Natural killer cell (primary cell): ENCODE measurements at regions not wholly inside any gene's neighbourhood (a gene's known extent, or its start where the extent isn't known, plus 50 kb on each side); places are given as distances from the start of the nearest gene placed in this dataset.

Source experiments
- ATAC-seq, 3 donors: fragments of 150-1000 bp in 2 of 3; fragments of 200-7000 bp in 1 of 3; cut with Tn5 transposase; 1 replicate in 1 of 3; 2 replicates in 2 of 3; pipeline ENCODE4 v1.10.0; 2021; ENCODE audit warnings: mild to moderate bottlenecking in 2 of 3, moderate library complexity in 2 of 3
- DNase-seq, 2 donors: peaks; one replicate each; pipeline versions ENCODE4 v3.0.0 to v3.0.0-alpha.2; 2013 to 2021; ENCODE audit warnings: mixed read lengths in 1 of 2
- H3K27ac ChIP-seq: one replicate; pipeline ENCODE4 v1.5.1; 2013; ENCODE audit warnings: mild to moderate bottlenecking, low read length
- H3K27me3 ChIP-seq: one replicate; pipeline ENCODE4 v1.6.1; 2013; ENCODE audit warnings: low read length; ENCODE audit not compliant: control insufficient read depth, insufficient read depth
- H3K36me3 ChIP-seq: one replicate; pipeline ENCODE4 v1.6.1; 2013; ENCODE audit warnings: low read length; ENCODE audit not compliant: control insufficient read depth, insufficient read depth
- H3K4me1 ChIP-seq: one replicate; pipeline ENCODE4 v1.6.1; 2013; ENCODE audit warnings: low read length; ENCODE audit not compliant: control insufficient read depth, insufficient read depth
- H3K4me3 ChIP-seq: one replicate; pipeline ENCODE4 v1.5.1; 2013; ENCODE audit warnings: low read length
- H3K9me3 ChIP-seq: one replicate; pipeline ENCODE4 v1.6.1; 2013; ENCODE audit warnings: low read length; ENCODE audit not compliant: control insufficient read depth, insufficient read depth
- H3K27ac Mint-ChIP-seq, 2 donors: one replicate each; pipeline ENCODE4 v1.8.0; 2022; ENCODE audit warnings: mild to moderate bottlenecking in 2 of 2, mixed read lengths in 2 of 2, moderate library complexity in 1 of 2
- H3K27me3 Mint-ChIP-seq, 2 donors: one replicate each; pipeline ENCODE4 v1.8.0; 2022; ENCODE audit warnings: low read depth in 2 of 2, mixed read lengths in 2 of 2
- H3K36me3 Mint-ChIP-seq: one replicate; pipeline ENCODE4 v1.8.0; 2022; ENCODE audit warnings: mixed read lengths
- H3K4me1 Mint-ChIP-seq, 2 donors: one replicate each; pipeline ENCODE4 v1.8.0; 2022; ENCODE audit warnings: mixed read lengths in 2 of 2
- H3K4me3 Mint-ChIP-seq: one replicate; pipeline ENCODE4 v1.8.0; 2022; ENCODE audit warnings: mild to moderate bottlenecking, moderate library complexity, mixed read lengths
- H3K9me3 Mint-ChIP-seq, 2 donors: one replicate each; pipeline ENCODE4 v1.8.0; 2022; ENCODE audit warnings: mixed read lengths in 2 of 2
- CTCF ChIP-seq: fragments of 200-600 bp; IDR thresholded peaks from one replicate; pipeline ENCODE4 v1.8.0; 2022; ENCODE audit warnings: antibody characterized with exemption
- WGBS: methylation state at CpG from one replicate; pipeline ENCODE4 v1.1.7; 2013; ENCODE audit warnings: missing lambda C conversion rate; ENCODE audit not compliant: insufficient coverage; 5-methylcytosine and 5-hydroxymethylcytosine counted together
- intact Hi-C: fragments of 100-400 bp; cut with micrococcal nuclease; formaldehyde crosslinking; loops from one replicate; pipeline ENCODE4 v1.14.2; 2022

- Histone ChIP-seq H3K9me3 (no peaks in the 10 kb centered on the region), H3K27me3 (no peaks in the 10 kb centered on the region), H3K4me1 (no peaks in the 10 kb centered on the region), H3K4me3 (no peak overlapping the region), H3K27ac (no peak overlapping the region), H3K36me3 (no peaks in the 10 kb centered on the region)
- H3K9me3 Mint-ChIP-seq: peaks cover 6 to 10% of the 10 kb centered on the region in 2 donors
- H3K4me1 Mint-ChIP-seq: no peaks in the 10 kb centered on the region
- intact Hi-C loops: no loop called here
- TF ChIP-seq CTCF: no peak
- no peaks in the 10 kb centered on the region for H3K27me3 Mint-ChIP-seq
- no peaks in the 10 kb centered on the region for H3K36me3 Mint-ChIP-seq
- WGBS: 75% methylated on average over 2 of the region's 2 CpGs
- no peak overlapping the region for H3K27ac Mint-ChIP-seq
- DNase-seq (no peak), ATAC-seq (no peak)
- no peak overlapping the region for H3K4me3 Mint-ChIP-seq
These were observed 990.9 kb downstream of the PLOD2 start for GRCh38 chr3:145170121-145170520.

GRCh38 chr3:145175626-145176025 lies 985.4 kb downstream of the PLOD2 start:
- DNase-seq: no peak
- no peak overlapping the region for H3K4me3 Mint-ChIP-seq
- TF ChIP-seq CTCF: no peak
- peaks cover 10 to 17% of the 10 kb centered on the region in 2 donors for H3K9me3 Mint-ChIP-seq
- ATAC-seq: no peak
- WGBS: 49% methylated on average over 2 of the region's 3 CpGs
- intact Hi-C loops: no loop called here
- no peak overlapping the region for H3K27ac ChIP-seq
- H3K4me1 ChIP-seq: no peaks in the 10 kb centered on the region
- H3K27me3 Mint-ChIP-seq: no peaks in the 10 kb centered on the region
- no peak overlapping the region for H3K4me3 ChIP-seq
- no peaks in the 10 kb centered on the region for H3K36me3 Mint-ChIP-seq
- no peaks in the 10 kb centered on the region for H3K4me1 Mint-ChIP-seq
- H3K27me3 ChIP-seq: no peaks in the 10 kb centered on the region
- H3K9me3 ChIP-seq: no peaks in the 10 kb centered on the region
- no peaks in the 10 kb centered on the region for H3K36me3 ChIP-seq
- no peak overlapping the region for H3K27ac Mint-ChIP-seq

GRCh38 chr3:145176907-145177306 lies 984.1 kb downstream of the PLOD2 start:
- H3K4me1 Mint-ChIP-seq: peaks cover 0 to 11% of the 10 kb centered on the region in 2 donors
- no peak for DNase-seq
- H3K4me3 Mint-ChIP-seq: no peak overlapping the region
- no peaks in the 10 kb centered on the region for H3K36me3 Mint-ChIP-seq
- Histone ChIP-seq H3K27me3 (no peaks in the 10 kb centered on the region), H3K27ac (no peak overlapping the region), H3K4me3 (no peak overlapping the region), H3K9me3 (no peaks in the 10 kb centered on the region), H3K36me3 (no peaks in the 10 kb centered on the region), H3K4me1 (no peaks in the 10 kb centered on the region)
- intact Hi-C loops: no loop called here
- H3K27me3 Mint-ChIP-seq: no peaks in the 10 kb centered on the region
- TF ChIP-seq CTCF: no peak
- ATAC-seq: no peak
- H3K27ac Mint-ChIP-seq: no peak overlapping the region
- peaks cover 7 to 13% of the 10 kb centered on the region in 2 donors for H3K9me3 Mint-ChIP-seq
- no CpG with 5 or more reads among the region's 2 CpGs for WGBS

- Mint-ChIP-seq H3K27ac (no peak overlapping the region), H3K27me3 (no peaks in the 10 kb centered on the region), H3K4me3 (no peak overlapping the region), H3K36me3 (no peaks in the 10 kb centered on the region), H3K4me1 (peaks cover 0 to 11% of the 10 kb centered on the region in 2 donors), H3K9me3 (peaks cover 7 to 13% of the 10 kb centered on the region in 2 donors)
- no peaks in the 10 kb centered on the region for H3K4me1 ChIP-seq
- H3K27me3 ChIP-seq: no peaks in the 10 kb centered on the region
- no peak overlapping the region for H3K4me3 ChIP-seq
- H3K9me3 ChIP-seq: no peaks in the 10 kb centered on the region
- no peak overlapping the region for H3K27ac ChIP-seq
- WGBS: no CpG with 5 or more reads among the region's 2 CpGs
- no peak for ATAC-seq
- intact Hi-C loops: no loop called here
- DNase-seq: no peak
- H3K36me3 ChIP-seq: no peaks in the 10 kb centered on the region
- TF ChIP-seq CTCF: no peak
These were observed 983.2 kb downstream of the PLOD2 start for GRCh38 chr3:145177828-145178227.
